ENCODE measurements at regions not wholly inside any gene's neighbourhood (a gene's known extent, or its start where the extent isn't known, plus 50 kb on each side); places are given as distances from the start of the nearest gene placed in this dataset.

DNA sequence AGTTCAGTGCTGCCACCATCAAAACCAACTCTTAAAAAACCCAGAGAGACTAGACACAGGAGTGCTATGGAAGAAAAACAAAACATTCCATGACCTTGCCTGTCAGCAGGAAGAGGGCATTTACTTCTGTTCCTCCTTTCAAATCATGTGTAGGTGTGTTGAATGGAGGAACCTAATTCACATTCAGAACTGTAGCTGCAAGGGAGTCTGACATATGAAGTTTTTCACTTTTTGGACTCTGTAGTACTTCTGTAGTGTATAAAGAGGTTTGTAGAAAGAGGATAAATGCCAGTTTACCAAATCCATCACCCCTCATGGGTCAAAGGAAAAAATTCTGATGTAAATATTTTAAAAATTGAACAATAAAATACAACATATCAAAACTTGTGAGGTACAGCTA, 51.1 kb upstream of the SYPL1 start:
- TF ChIP-seq EZH2 (IDR thresholded peaks at IDR 0.05; ENCODE audit: insufficient read depth, poor library complexity, severe bottlenecking), result no peak
- no peak for TF ChIP-seq EZH2phosphoT487 (IDR thresholded peaks at IDR 0.05; ENCODE audit: insufficient read depth, low read depth)
